ENCODE measurements at regions not wholly inside any gene's neighbourhood (a gene's known extent, or its start where the extent isn't known, plus 50 kb on each side); places are given as distances from the start of the nearest gene placed in this dataset.

DNA sequence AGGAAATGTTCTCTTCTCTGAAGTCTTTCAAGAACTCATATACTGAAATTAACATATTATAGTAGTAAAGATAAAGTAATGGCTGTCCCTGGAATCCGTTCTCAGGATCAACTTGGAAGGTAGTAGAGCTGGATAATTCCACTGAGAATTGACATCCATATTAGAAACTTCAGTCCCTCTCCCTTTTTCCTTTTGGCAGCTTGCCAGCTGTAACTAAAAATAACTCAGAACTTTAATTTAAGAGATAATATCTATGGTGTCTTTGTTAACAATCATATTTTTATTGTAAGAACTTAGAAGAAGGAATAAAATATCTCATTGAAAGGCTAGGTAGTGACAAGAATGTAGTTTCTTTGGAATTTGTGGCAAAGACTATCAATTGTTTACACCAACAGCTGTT, 61.4 kb upstream of the PLEKHA5 start:
- POLR2A ChIA-PET: no interaction called here
- Histone ChIP-seq H3K4me3 (replicated peaks in 1 of 3; ENCODE audit: insufficient read depth in 1 of 3, low read depth in 1 of 3, low read length in 3 of 3) (no peak overlapping the region), H4K20me1 (replicated peaks; ENCODE audit: control insufficient read depth, extremely low read depth, insufficient read depth, low read length) (no peaks in the 10 kb centered on the region), H3K9me3 (replicated peaks; ENCODE audit: control insufficient read depth, insufficient read depth, low read length) (no peaks in the 10 kb centered on the region), H3K27me3 (ENCODE audit: control insufficient read depth in 2 of 2, insufficient read depth in 2 of 2, low read length in 2 of 2) (no peaks in the 10 kb centered on the region), H3K27ac (ENCODE audit: insufficient read depth, low read depth, low read length) (no peak overlapping the region), H3K79me2 (ENCODE audit: control insufficient read depth, insufficient read depth, low read length) (no peaks in the 10 kb centered on the region), H3K9ac (replicated peaks; ENCODE audit: extremely low read depth, insufficient read depth, low read length) (no peak overlapping the region), H3K9me1 (replicated peaks; ENCODE audit: control insufficient read depth, extremely low read depth, insufficient read depth, low read length) (no peaks in the 10 kb centered on the region), H3K4me1 (ENCODE audit: control insufficient read depth, extremely low read depth, insufficient read depth, low read length) (no peaks in the 10 kb centered on the region), H3K4me2 (ENCODE audit: insufficient read depth, low read length) (no peak overlapping the region), H2AFZ (ENCODE audit: low read depth, low read length) (no peak overlapping the region), H3K36me3 (ENCODE audit: control insufficient read depth in 2 of 2, extremely low read depth in 1 of 2, insufficient read depth in 2 of 2, low read length in 2 of 2) (no peaks in the 10 kb centered on the region)
- CTCF ChIA-PET: interaction anchor here (0.6 to 1.3 kb wide), 2 partner anchors 8 to 1941 kb away, joined by 3 to 4 read pairs; no protein-coding TSS in a partner anchor
- DNase-seq (ENCODE audit: low read depth, low spot score): no peak
- no peak for FAIRE-seq
- dilution Hi-C loops (cut with MboI; ENCODE audit: extremely low pct_ligation_motif_present, low sequenced_read_pairs): no loop called here
- TF ChIP-seq, protein P1, sequence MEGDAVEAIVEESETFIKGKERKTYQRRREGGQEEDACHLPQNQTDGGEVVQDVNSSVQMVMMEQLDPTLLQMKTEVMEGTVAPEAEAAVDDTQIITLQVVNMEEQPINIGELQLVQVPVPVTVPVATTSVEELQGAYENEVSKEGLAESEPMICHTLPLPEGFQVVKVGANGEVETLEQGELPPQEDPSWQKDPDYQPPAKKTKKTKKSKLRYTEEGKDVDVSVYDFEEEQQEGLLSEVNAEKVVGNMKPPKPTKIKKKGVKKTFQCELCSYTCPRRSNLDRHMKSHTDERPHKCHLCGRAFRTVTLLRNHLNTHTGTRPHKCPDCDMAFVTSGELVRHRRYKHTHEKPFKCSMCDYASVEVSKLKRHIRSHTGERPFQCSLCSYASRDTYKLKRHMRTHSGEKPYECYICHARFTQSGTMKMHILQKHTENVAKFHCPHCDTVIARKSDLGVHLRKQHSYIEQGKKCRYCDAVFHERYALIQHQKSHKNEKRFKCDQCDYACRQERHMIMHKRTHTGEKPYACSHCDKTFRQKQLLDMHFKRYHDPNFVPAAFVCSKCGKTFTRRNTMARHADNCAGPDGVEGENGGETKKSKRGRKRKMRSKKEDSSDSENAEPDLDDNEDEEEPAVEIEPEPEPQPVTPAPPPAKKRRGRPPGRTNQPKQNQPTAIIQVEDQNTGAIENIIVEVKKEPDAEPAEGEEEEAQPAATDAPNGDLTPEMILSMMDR (IDR thresholded peaks at IDR 0.05; ENCODE audit: extremely low read depth in 1 of 2, insufficient read depth in 1 of 2, low read depth in 1 of 2, low read length in 2 of 2): no peak
- TF ChIP-seq MYC (IDR thresholded peaks at IDR 0.05; ENCODE audit: low read depth, low read length) (no peak), POLR2A (IDR thresholded peaks at IDR 0.05; ENCODE audit: low read depth, low read length) (no peak), GATA2 (IDR thresholded peaks at IDR 0.05; ENCODE audit: insufficient read depth, insufficient read length, low read depth, low read length) (no peak), EZH2 (IDR thresholded peaks at IDR 0.05; ENCODE audit: borderline replicate concordance, low read depth, low read length, severe bottlenecking) (no peak), FOS (IDR thresholded peaks at IDR 0.05; ENCODE audit: borderline replicate concordance, insufficient read depth, low read length) (no peak), JUN (IDR thresholded peaks at IDR 0.05; ENCODE audit: borderline replicate concordance, insufficient read depth, insufficient read length, low read depth) (no peak), POLR2AphosphoS5 (IDR thresholded peaks at IDR 0.05; ENCODE audit: insufficient read depth, low read depth, low read length) (no peak)
- TF ChIP-seq, protein P2, sequence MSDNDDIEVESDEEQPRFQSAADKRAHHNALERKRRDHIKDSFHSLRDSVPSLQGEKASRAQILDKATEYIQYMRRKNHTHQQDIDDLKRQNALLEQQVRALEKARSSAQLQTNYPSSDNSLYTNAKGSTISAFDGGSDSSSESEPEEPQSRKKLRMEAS (IDR thresholded peaks at IDR 0.05; ENCODE audit: insufficient read depth, insufficient read length): no peak
- no TSS peak for BruUV-seq (replicated peaks)
- intact Hi-C loops (cut with micrococcal nuclease): no loop called here
